ENCODE measurements at regions not wholly inside any gene's neighbourhood (a gene's known extent, or its start where the extent isn't known, plus 50 kb on each side); places are given as distances from the start of the nearest gene placed in this dataset.
"Not testable (repeated sequence)": the region's sequence is repeated elsewhere in the genome, so short reads cannot be mapped to it uniquely, and the experiment has no call there.

- DNase-seq, result no peak
Observed at GRCh38 chr9:29060041-29060440, 1486.8 kb upstream of the C9orf72 start.

- no peak for DNase-seq
Observed at GRCh38 chr9:29062446-29062845, 1489.2 kb upstream of the C9orf72 start.

GRCh38 chr9:29063031-29063430, 1489.8 kb upstream of the C9orf72 start:
- no peak for DNase-seq

- DNase-seq, result no peak
Observed at GRCh38 chr9:29066141-29066640, 1492.9 kb upstream of the C9orf72 start.

- DNase-seq, result no peak
Observed at GRCh38 chr9:29068461-29068860, 1495.2 kb upstream of the C9orf72 start.

GRCh38 chr9:29069376-29069775, 1496.1 kb upstream of the C9orf72 start:
- DNase-seq, result no peak

GRCh38 chr9:29078063-29078666, 1504.9 kb upstream of the C9orf72 start:
- no peak for DNase-seq

GRCh38 chr9:29100762-29101161, 1527.5 kb upstream of the C9orf72 start:
- DNase-seq, result no peak

GRCh38 chr9:29104166-29104565, 1530.9 kb upstream of the C9orf72 start:
- DNase-seq, result not testable (repeated sequence)

GRCh38 chr9:29118555-29118954, 1545.3 kb upstream of the C9orf72 start:
- no peak for DNase-seq

- no peak for DNase-seq
Observed at GRCh38 chr9:29126783-29127182, 1553.5 kb upstream of the C9orf72 start.

GRCh38 chr9:29129763-29130162, 1556.5 kb upstream of the C9orf72 start:
- DNase-seq, result no peak

- no peak for DNase-seq
Observed at GRCh38 chr9:29144476-29144875, 1571.2 kb upstream of the C9orf72 start.

GRCh38 chr9:29150606-29151005, 1577.3 kb upstream of the C9orf72 start:
- no peak for DNase-seq

GRCh38 chr9:29160763-29161353, 1587.6 kb upstream of the C9orf72 start:
- DNase-seq, result no peak

GRCh38 chr9:29174136-29174535, 1600.9 kb upstream of the C9orf72 start:
- DNase-seq, result no peak

- DNase-seq, result no peak
Observed at GRCh38 chr9:29176231-29176630, 1603.0 kb upstream of the C9orf72 start.

- DNase-seq, result no peak
Observed at GRCh38 chr9:29176786-29177185, 1603.5 kb upstream of the C9orf72 start.

- no peak for DNase-seq
Observed at GRCh38 chr9:29183971-29184370, 1610.7 kb upstream of the C9orf72 start.

GRCh38 chr9:29188771-29189170, 1615.5 kb upstream of the C9orf72 start:
- DNase-seq, result not testable (repeated sequence)

- DNase-seq, result not testable (repeated sequence)
Observed at GRCh38 chr9:29189221-29189620, 1615.9 kb upstream of the C9orf72 start.

- DNase-seq, result no peak
Observed at GRCh38 chr9:29198861-29199260, 1625.6 kb upstream of the C9orf72 start.

- no peak for DNase-seq
Observed at GRCh38 chr9:29199975-29200374, 1626.7 kb upstream of the C9orf72 start.

GRCh38 chr9:29200650-29201049, 1627.4 kb upstream of the C9orf72 start:
- DNase-seq, result no peak
